ENCODE measurements at regions not wholly inside any gene's neighbourhood (a gene's known extent, or its start where the extent isn't known, plus 50 kb on each side); places are given as distances from the start of the nearest gene placed in this dataset.

DNA sequence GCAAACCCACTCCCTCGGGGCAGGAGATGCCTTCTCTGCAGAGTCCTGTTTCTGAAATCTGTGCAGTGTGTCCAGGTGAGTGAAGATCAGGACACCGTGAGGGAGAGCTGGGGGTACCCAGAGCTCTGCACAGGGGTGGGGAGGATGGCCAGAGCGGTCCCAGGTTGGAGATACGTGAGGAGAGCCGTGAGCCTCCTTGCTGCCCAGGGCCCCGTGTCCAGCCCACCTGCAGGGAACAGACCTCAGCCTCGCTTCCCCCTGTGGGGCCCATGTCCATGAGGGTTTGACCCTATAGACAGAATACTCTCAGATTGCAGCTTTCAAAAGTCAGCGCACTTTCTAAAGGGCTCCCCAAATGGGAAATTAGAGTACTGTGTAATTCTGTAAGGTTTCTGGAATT lies 66.5 kb upstream of the EN2 start:
- TF ChIP-seq MAFK (IDR thresholded peaks at IDR 0.05; ENCODE audit: low read length) (no peak), CTCF (IDR thresholded peaks at IDR 0.05 in 2 of 3, conservative IDR thresholded peaks at IDR 0.05 in 1 of 3; ENCODE audit: insufficient read depth in 2 of 3, low read depth in 1 of 3, low read length in 3 of 3) (no peak), ETV6 (IDR thresholded peaks at IDR 0.05; ENCODE audit: borderline replicate concordance in 1 of 2, low read depth in 2 of 2, low read length in 1 of 2) (no peak), ETV6 (CRISPR knock-in tag; IDR thresholded peaks at IDR 0.05; ENCODE audit: borderline replicate concordance) (no peak), HDAC6 (IDR thresholded peaks at IDR 0.05; ENCODE audit: low read depth, low read length) (no peak), ZFP30 (CRISPR knock-in tag; IDR thresholded peaks at IDR 0.05; ENCODE audit: borderline replicate concordance) (no peak)
- TF ChIP-seq, protein P1, sequence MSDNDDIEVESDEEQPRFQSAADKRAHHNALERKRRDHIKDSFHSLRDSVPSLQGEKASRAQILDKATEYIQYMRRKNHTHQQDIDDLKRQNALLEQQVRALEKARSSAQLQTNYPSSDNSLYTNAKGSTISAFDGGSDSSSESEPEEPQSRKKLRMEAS (CRISPR knock-in tag; IDR thresholded peaks at IDR 0.05), result no peak

Measured in K562 (cell line).